GM12872 (cell line): ENCODE measurements at regions not wholly inside any gene's neighbourhood (a gene's known extent, or its start where the extent isn't known, plus 50 kb on each side); places are given as distances from the start of the nearest gene placed in this dataset.

Experiments used
- CTCF ChIP-seq: IDR thresholded peaks from 3 replicates; pipeline ENCODE4 v1.5.1; 2011; ENCODE audit warnings: low read depth, mild to moderate bottlenecking, low read length, moderate library complexity; ENCODE audit not compliant: insufficient read depth

- TF ChIP-seq CTCF = no peak
These were observed 142.0 kb upstream of the RET start for GRCh38 chr10:42934842-42935241.

GRCh38 chr10:42935466-42935865 is 141.4 kb upstream of the RET start:
- TF ChIP-seq CTCF = no peak

GRCh38 chr10:42936580-42936979 is 140.3 kb upstream of the RET start:
- TF ChIP-seq CTCF = no peak

GRCh38 chr10:42937048-42937447 is 139.8 kb upstream of the RET start:
- no peak for TF ChIP-seq CTCF

GRCh38 chr10:42937649-42938180 is 139.2 kb upstream of the RET start:
- no peak for TF ChIP-seq CTCF

GRCh38 chr10:42938351-42938750 is 138.5 kb upstream of the RET start:
- no peak for TF ChIP-seq CTCF

GRCh38 chr10:42939237-42939636 is 137.6 kb upstream of the RET start:
- TF ChIP-seq CTCF = no peak
